Body of pancreas (tissue), 4 donors: ENCODE measurements at regions not wholly inside any gene's neighbourhood (a gene's known extent, or its start where the extent isn't known, plus 50 kb on each side); places are given as distances from the start of the nearest gene placed in this dataset.

Experiments used
- ATAC-seq: fragments of 150-250 bp; one replicate; pipeline ENCODE4 v1.9.1; 2016
- DNase-seq, 4 donors: peaks; one replicate each; pipeline ENCODE4 v3.0.0-alpha.2; 2019
- H3K27ac ChIP-seq, 4 donors: fragments of 200-600 bp; sonication (generic); 1 replicate in 3 of 4; 2 replicates in 1 of 4; pipeline versions ENCODE4 v1.5.1 to v1.6.1; 2016 to 2019; ENCODE audit warnings: mild to moderate bottlenecking in 1 of 4, mixed read lengths in 1 of 4, moderate library complexity in 1 of 4
- H3K27me3 ChIP-seq, 2 donors: fragments of 200-600 bp; sonication (generic); one replicate each; pipeline ENCODE4 v1.6.0; 2016; ENCODE audit warnings: mild to moderate bottlenecking in 1 of 2
- H3K36me3 ChIP-seq, 2 donors: fragments of 200-600 bp; sonication (generic); replicated peaks in 1 of 2; 2 replicates each; pipeline ENCODE4 v1.5.1; 2016; ENCODE audit warnings: low read depth in 2 of 2; ENCODE audit not compliant: insufficient read depth in 1 of 2
- H3K4me1 ChIP-seq: fragments of 200-600 bp; sonication (generic); one replicate; pipeline ENCODE4 v1.6.0; 2016
- H3K4me3 ChIP-seq, 2 donors: fragments of 200-600 bp; sonication (generic); 1 replicate in 1 of 2; 2 replicates in 1 of 2; pipeline ENCODE4 v1.5.1; 2016 to 2019
- H3K9me3 ChIP-seq, 3 donors: fragments of 200-600 bp; sonication (generic); 1 replicate in 2 of 3; 2 replicates in 1 of 3; pipeline ENCODE4 v1.5.1; 2016
- POLR2A ChIP-seq, 3 donors: fragments of 450-650 bp; IDR thresholded peaks; one replicate each; pipeline ENCODE4 v1.6.1; 2016; ENCODE audit warnings: antibody characterized with exemption in 3 of 3, mild to moderate bottlenecking in 2 of 3
- WGBS, 2 donors: methylation state at CpG; one replicate each; pipeline ENCODE4 v1.1.5; 2017; 5-methylcytosine and 5-hydroxymethylcytosine counted together
- intact Hi-C: fragments of 100-400 bp; cut with DNase I; formaldehyde crosslinking; loops from one replicate; pipeline ENCODE4 v1.15.1; 2023
- TF ChIP-seq, protein P1 (sequence below), 7 experiments: fragments of 450-650 bp in 4 of 7; fragments of 200-600 bp in 3 of 7; sonication (generic) in 3 of 7; IDR thresholded peaks; one replicate each; pipeline ENCODE4 v1.5.1; 2016 to 2019; ENCODE audit warnings: antibody characterized with exemption in 7 of 7

DNA sequence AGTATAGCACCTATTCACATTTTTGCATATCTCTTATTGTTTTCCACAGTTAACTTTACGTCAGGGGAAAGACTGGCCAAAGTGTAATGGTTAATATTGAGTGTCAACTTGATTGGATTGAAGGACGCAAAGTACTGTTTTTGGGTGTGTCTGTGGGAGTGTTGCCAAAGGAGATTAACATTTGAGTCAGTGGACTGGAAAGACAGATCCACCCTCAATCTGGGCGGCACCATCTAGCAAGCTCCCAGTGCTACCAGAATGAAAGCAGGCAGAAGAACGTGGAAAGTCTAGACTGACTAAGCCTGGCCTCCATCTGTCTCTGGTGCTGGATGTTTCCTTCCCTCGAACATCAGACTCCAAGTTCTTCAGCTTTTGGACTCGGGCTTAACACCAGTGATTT lies 1900.7 kb upstream of the RAG2 start:
- DNase-seq (no peak), ATAC-seq (no peak)
- WGBS, 2 donors = 53 to 61% methylated on average over 6 of the region's 6 CpGs
- Histone ChIP-seq H3K9me3 (no peaks in the 10 kb centered on the region), H3K27ac (no peak overlapping the region), H3K27me3 (no peaks in the 10 kb centered on the region), H3K4me3 (no peak overlapping the region), H3K36me3 (no peaks in the 10 kb centered on the region), H3K4me1 (no peaks in the 10 kb centered on the region)
- intact Hi-C loops = no loop called here
- no peak for TF ChIP-seq POLR2A (IDR thresholded peaks at IDR 0.05)
- TF ChIP-seq, protein P1, sequence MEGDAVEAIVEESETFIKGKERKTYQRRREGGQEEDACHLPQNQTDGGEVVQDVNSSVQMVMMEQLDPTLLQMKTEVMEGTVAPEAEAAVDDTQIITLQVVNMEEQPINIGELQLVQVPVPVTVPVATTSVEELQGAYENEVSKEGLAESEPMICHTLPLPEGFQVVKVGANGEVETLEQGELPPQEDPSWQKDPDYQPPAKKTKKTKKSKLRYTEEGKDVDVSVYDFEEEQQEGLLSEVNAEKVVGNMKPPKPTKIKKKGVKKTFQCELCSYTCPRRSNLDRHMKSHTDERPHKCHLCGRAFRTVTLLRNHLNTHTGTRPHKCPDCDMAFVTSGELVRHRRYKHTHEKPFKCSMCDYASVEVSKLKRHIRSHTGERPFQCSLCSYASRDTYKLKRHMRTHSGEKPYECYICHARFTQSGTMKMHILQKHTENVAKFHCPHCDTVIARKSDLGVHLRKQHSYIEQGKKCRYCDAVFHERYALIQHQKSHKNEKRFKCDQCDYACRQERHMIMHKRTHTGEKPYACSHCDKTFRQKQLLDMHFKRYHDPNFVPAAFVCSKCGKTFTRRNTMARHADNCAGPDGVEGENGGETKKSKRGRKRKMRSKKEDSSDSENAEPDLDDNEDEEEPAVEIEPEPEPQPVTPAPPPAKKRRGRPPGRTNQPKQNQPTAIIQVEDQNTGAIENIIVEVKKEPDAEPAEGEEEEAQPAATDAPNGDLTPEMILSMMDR (IDR thresholded peaks at IDR 0.05) = no peak

DNA sequence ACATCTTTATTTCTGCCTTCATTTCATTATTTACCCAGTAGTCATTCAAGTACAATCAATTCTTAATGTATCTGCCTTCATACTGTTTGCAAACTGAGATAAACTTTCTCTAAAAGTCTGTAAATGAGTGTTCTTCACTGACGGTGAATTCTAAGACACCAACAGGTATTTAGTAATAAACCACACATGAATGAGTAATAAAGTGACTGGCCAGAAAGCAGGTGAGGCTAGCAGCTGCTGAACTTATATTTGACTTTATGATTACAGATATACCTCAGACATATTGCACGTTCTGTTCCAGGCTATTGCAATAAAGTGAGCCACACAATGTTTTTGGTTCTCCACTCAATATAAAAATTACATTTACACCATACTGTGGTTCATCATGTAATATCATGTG lies 1894.0 kb upstream of the RAG2 start:
- ATAC-seq = no peak
- no peaks in the 10 kb centered on the region for H3K4me1 ChIP-seq
- TF ChIP-seq, protein P1 (IDR thresholded peaks at IDR 0.05) = no peak
- no peak for TF ChIP-seq POLR2A (IDR thresholded peaks at IDR 0.05)
- no peaks in the 10 kb centered on the region for H3K36me3 ChIP-seq
- no peak overlapping the region for H3K27ac ChIP-seq
- no peak overlapping the region for H3K4me3 ChIP-seq
- intact Hi-C loops = no loop called here
- no peaks in the 10 kb centered on the region for H3K9me3 ChIP-seq
- no peaks in the 10 kb centered on the region for H3K27me3 ChIP-seq
- 32 to 44% methylated on average over 2 of the region's 2 CpGs for WGBS, 2 donors
- DNase-seq = no peak

DNA sequence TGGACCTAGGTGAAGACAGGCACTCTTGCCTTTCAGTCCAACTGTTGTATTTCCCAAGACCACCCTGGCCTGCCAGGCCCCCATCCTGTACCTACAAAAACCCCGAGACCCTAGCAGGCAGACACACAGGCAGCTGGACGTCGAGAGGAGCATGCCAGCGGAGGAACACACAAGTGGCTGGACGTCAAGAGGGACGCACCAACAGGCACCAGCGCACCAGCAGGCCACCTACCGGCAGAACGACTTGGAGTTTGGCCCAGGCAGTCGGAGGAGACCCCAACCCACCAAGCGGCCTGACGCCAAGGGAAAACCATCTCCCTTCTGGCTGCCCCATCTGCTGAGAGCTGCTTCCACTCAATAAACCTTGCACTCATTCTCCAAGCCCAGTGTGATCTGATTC lies 1883.4 kb upstream of the RAG2 start:
- intact Hi-C loops = no loop called here
- 87 to 89% methylated on average over 8 to 12 of the region's 12 CpGs for WGBS, 2 donors
- DNase-seq (no peak), ATAC-seq (no peak)
- H3K9me3 ChIP-seq = no peaks in the 10 kb centered on the region
- H3K4me1 ChIP-seq = no peaks in the 10 kb centered on the region
- H3K4me3 ChIP-seq = no peak overlapping the region
- TF ChIP-seq, protein P1 (IDR thresholded peaks at IDR 0.05) = no peak
- no peak for TF ChIP-seq POLR2A (IDR thresholded peaks at IDR 0.05)
- H3K27me3 ChIP-seq = no peaks in the 10 kb centered on the region
- H3K36me3 ChIP-seq = no peaks in the 10 kb centered on the region
- H3K27ac ChIP-seq = no peak overlapping the region

DNA sequence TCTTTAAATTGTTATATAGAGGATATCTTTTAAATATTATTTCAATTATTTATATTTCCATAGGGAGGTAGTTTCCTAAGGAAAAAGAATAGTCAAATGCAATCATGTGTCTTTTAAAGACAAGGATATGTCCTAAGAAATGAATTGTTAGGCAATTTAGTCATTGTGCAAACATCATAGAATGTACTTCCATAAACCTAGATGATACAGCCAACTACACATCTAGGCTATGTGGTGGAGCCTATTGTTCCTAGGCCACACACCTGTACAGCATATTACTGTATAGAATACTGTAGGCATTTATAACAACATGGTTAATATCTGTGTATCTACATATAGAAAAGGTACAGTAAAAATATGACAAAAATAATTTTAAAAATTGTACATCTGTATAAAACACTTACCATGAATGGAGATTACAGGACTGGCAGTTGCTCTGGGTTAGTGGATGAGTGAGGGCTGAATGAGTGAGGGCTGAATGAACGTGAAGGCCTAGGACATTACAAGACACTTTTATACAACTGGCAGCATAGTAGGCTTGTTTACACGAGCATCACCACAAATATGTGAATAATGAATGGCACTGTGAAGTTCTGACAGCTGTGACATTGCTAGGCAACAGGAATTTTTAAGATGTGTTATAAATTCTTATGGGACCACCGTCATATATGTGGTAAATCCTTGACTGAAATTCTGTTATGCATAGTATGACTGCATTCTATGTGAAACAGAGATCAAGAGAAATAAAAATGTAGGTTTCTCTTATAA lies 1879.0 kb upstream of the RAG2 start:
- H3K36me3 ChIP-seq = no peaks in the 10 kb centered on the region
- intact Hi-C loops = no loop called here
- no peak overlapping the region for H3K4me3 ChIP-seq
- no peak for DNase-seq
- no peaks in the 10 kb centered on the region for H3K4me1 ChIP-seq
- 47 to 56% methylated on average over 3 of the region's 3 CpGs for WGBS, 2 donors
- TF ChIP-seq, protein P1 (IDR thresholded peaks at IDR 0.05) = no peak
- no peaks in the 10 kb centered on the region for H3K9me3 ChIP-seq
- H3K27me3 ChIP-seq = no peaks in the 10 kb centered on the region
- H3K27ac ChIP-seq = no peak overlapping the region
- no peak for ATAC-seq

DNA sequence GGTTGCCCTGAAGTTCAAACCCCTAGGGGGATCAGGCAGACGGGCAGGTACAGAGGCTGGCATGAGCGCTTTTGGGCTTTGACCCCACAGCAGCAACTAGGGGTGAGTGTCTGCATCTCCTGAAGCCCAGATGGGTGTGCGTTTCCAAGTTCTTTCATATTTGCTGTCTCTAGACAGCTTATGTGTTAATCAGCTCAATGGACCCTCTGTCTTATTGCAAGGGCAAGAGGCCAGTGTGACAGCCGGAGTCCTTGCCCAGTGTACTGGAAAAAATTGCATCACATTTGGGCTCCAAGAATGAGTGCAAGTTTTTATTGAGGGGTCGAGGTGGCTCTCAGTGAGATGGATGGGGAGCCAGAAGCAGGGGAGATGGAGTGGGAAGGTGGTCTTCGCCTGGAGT lies 1863.7 kb upstream of the RAG2 start:
- Histone ChIP-seq H3K27me3 (no peaks in the 10 kb centered on the region), H3K4me1 (peaks cover 8% of the 10 kb centered on the region), H3K27ac (no peak overlapping the region), H3K36me3 (no peaks in the 10 kb centered on the region), H3K9me3 (no peaks in the 10 kb centered on the region), H3K4me3 (no peak overlapping the region)
- no peak for ATAC-seq
- intact Hi-C loops = no loop called here
- TF ChIP-seq, protein P1 (IDR thresholded peaks at IDR 0.05) = no peak
- no peak for TF ChIP-seq POLR2A (IDR thresholded peaks at IDR 0.05)
- no peak for DNase-seq
- 71 to 91% methylated on average over 6 of the region's 6 CpGs for WGBS, 2 donors
